ENCODE measurements at regions not wholly inside any gene's neighbourhood (a gene's known extent, or its start where the extent isn't known, plus 50 kb on each side); places are given as distances from the start of the nearest gene placed in this dataset.

DNA sequence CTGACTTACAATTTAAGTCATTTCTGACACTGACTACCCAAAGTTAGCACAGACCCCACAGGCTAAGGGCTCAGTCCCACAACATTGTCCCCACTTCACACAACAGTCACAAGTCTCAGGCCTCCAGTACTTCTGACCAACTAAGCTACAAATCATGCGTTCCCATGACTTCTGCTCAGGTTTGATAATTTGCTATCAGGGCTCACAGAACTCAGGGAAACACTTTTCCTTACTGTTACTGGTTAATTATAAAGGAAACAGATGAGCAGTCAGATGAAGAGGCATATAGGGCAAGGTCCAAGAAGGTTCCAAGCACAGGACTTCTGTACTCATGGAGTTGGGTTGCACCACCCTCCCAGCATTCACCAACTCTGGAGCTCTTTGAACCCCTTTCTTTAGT, 151.2 kb upstream of the TNR start:
- H3K9me3 Mint-ChIP-seq: no peaks in the 10 kb centered on the region
- H3K4me3 Mint-ChIP-seq: no peak overlapping the region
- peaks cover 5% of the 10 kb centered on the region for H3K36me3 Mint-ChIP-seq
- no peak overlapping the region for H3K27ac Mint-ChIP-seq
- no peaks in the 10 kb centered on the region for H3K4me1 Mint-ChIP-seq
- no peak for DNase-seq
- no peaks in the 10 kb centered on the region for H3K27me3 Mint-ChIP-seq

GRCh38 chr1:175893192-175893591, 149.8 kb upstream of the TNR start:
- H3K27ac Mint-ChIP-seq: no peak overlapping the region
- no peak overlapping the region for H3K4me3 Mint-ChIP-seq
- H3K9me3 Mint-ChIP-seq: no peaks in the 10 kb centered on the region
- no peaks in the 10 kb centered on the region for H3K27me3 Mint-ChIP-seq
- peaks cover 5% of the 10 kb centered on the region for H3K36me3 Mint-ChIP-seq
- H3K4me1 Mint-ChIP-seq: no peaks in the 10 kb centered on the region
- no peak for DNase-seq

GRCh38 chr1:175892686-175893085, 149.3 kb upstream of the TNR start:
- H3K4me1 Mint-ChIP-seq: no peaks in the 10 kb centered on the region
- peaks cover 2% of the 10 kb centered on the region for H3K36me3 Mint-ChIP-seq
- DNase-seq: no peak
- no peak overlapping the region for H3K4me3 Mint-ChIP-seq
- no peaks in the 10 kb centered on the region for H3K27me3 Mint-ChIP-seq
- no peaks in the 10 kb centered on the region for H3K9me3 Mint-ChIP-seq
- no peak overlapping the region for H3K27ac Mint-ChIP-seq

DNA sequence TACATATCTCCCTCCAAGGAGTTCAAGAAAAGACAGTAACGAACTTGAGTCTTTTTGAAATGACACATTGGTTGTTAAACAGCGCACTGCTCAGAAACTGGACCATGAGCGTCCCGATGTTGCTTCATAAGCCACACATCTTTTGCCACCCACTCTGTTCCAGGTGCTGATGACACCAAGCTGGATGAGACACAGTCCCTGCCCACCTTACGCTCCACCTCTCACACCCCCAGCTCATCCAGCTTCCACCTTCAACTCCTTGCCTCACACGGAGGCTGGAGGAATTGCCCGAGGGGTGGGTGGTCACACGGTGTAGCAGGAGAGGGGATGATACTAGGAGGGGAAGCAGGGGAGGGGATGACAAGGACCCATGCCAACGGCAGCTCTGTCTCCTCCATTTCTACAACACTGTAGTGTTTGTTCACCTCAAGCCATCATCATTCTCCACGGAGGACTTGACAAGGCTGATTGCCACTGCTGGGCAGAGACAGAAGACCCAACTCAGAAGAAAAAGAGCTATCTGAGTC, 148.5 kb upstream of the TNR start:
- Mint-ChIP-seq H3K36me3 (peaks cover 2% of the 10 kb centered on the region), H3K27ac (no peak overlapping the region), H3K4me1 (no peaks in the 10 kb centered on the region), H3K27me3 (no peaks in the 10 kb centered on the region), H3K9me3 (no peaks in the 10 kb centered on the region), H3K4me3 (no peak overlapping the region)
- DNase-seq: no peak

GRCh38 chr1:175890958-175891357, 147.6 kb upstream of the TNR start:
- Mint-ChIP-seq H3K27ac (no peak overlapping the region), H3K27me3 (no peaks in the 10 kb centered on the region), H3K4me1 (no peaks in the 10 kb centered on the region), H3K9me3 (no peaks in the 10 kb centered on the region), H3K4me3 (no peak overlapping the region), H3K36me3 (peaks cover 1% of the 10 kb centered on the region)
- DNase-seq: no peak

DNA sequence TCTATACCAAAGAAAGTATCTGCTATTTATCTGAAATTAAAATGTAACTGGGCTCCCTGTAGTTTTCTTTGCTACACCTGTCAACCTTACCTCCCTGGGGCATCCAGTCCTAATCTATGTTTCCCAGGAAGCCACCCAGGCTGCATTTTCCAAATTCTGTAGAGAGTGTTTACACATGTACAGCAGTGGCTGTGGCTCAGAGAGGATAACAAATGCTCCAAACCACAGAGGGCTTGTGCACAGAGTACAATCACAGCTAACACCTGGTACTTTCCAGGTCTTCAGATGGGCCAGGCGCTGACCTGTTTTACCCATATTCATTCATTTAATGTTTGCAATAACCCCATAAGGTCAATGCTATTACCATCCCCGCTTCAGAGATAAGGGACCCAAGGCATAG, 146.5 kb upstream of the TNR start:
- no peak overlapping the region for H3K4me3 Mint-ChIP-seq
- H3K27me3 Mint-ChIP-seq: no peaks in the 10 kb centered on the region
- H3K27ac Mint-ChIP-seq: no peak overlapping the region
- peaks cover 1% of the 10 kb centered on the region for H3K36me3 Mint-ChIP-seq
- no peaks in the 10 kb centered on the region for H3K4me1 Mint-ChIP-seq
- no peak for DNase-seq
- H3K9me3 Mint-ChIP-seq: no peaks in the 10 kb centered on the region

- Mint-ChIP-seq H3K27me3 (no peaks in the 10 kb centered on the region), H3K27ac (no peak overlapping the region), H3K4me1 (no peaks in the 10 kb centered on the region), H3K4me3 (no peak overlapping the region), H3K36me3 (peaks cover 1% of the 10 kb centered on the region), H3K9me3 (no peaks in the 10 kb centered on the region)
- no peak for DNase-seq
These were observed 145.6 kb upstream of the TNR start for GRCh38 chr1:175888996-175889395.

DNA sequence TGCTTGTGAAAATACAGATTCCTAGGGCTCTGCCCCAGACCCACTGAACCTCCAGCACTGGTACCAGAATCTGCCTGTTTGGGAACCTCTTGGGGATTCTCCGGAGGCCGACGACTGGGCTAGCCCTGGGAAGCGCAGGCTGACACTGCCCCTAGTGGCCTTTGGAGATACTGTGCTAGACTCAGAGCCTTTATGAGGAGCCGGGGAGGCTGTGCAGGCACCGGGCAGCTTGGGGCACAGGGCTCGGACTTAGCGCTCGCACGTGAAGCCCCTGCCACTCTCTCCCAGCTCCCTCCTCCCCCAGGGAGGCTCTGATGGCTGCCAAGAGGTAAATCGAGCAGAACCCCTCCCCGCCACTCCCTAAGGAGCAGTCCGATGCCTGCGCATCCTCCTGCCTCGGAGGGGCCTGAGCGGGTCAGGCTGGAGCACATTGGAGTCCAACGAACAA, 144.6 kb upstream of the TNR start:
- H3K4me1 Mint-ChIP-seq: no peaks in the 10 kb centered on the region
- no peaks in the 10 kb centered on the region for H3K27me3 Mint-ChIP-seq
- no peak overlapping the region for H3K27ac Mint-ChIP-seq
- H3K36me3 Mint-ChIP-seq: peaks cover 1% of the 10 kb centered on the region
- peak; percentile 12 for DNase-seq
- H3K9me3 Mint-ChIP-seq: no peaks in the 10 kb centered on the region
- H3K4me3 Mint-ChIP-seq: no peak overlapping the region

DNA sequence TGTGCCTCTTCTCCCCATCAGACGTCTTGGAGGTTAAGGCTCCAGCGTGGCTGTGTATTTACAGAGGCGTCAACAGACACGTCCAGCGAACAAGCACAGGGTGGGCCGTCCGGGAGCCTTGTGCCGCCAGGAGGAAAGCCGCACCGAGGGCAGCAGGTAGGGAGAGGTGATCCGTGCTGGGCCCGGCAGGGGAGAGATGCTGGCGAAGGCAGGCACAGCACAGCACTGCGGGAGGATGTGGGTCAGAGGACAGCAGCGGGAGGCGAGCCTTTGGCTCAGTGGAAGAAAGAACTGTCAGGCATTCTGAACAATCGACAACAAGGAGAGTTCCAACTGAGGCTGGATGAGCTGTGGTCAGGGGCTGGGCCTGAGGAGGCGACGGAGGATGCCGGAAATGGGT, 144.1 kb upstream of the TNR start:
- H3K4me3 Mint-ChIP-seq: no peak overlapping the region
- no peak overlapping the region for H3K27ac Mint-ChIP-seq
- H3K27me3 Mint-ChIP-seq: no peaks in the 10 kb centered on the region
- no peaks in the 10 kb centered on the region for H3K4me1 Mint-ChIP-seq
- no peak for DNase-seq
- H3K36me3 Mint-ChIP-seq: peaks cover 1% of the 10 kb centered on the region
- no peaks in the 10 kb centered on the region for H3K9me3 Mint-ChIP-seq

DNA sequence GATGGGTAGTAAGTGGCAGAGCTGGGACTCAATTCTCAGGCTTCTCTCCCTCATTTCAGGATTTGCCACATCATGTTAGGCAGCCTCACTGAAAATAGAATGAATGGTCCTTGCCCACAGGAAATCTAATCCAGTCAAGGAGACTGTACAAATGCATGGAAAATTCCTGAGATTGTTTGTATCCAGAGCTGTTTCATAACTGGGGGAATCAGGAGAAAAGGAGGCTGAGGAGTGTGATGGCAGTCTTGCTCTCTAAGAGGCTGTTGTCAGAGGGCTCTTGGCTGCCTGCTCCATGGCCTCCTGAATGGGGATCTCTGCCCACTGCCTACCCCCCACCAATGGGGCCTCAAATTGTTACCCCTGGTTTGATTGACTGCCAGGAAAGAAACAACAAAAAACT, 141.9 kb upstream of the TNR start:
- Mint-ChIP-seq H3K4me1 (no peaks in the 10 kb centered on the region), H3K36me3 (peaks cover 1% of the 10 kb centered on the region), H3K27me3 (no peaks in the 10 kb centered on the region), H3K4me3 (no peak overlapping the region), H3K27ac (no peak overlapping the region), H3K9me3 (no peaks in the 10 kb centered on the region)
- no peak for DNase-seq

GRCh38 chr1:175884369-175884768, 141.0 kb upstream of the TNR start:
- no peak for DNase-seq
- H3K4me1 Mint-ChIP-seq: no peaks in the 10 kb centered on the region
- H3K4me3 Mint-ChIP-seq: no peak overlapping the region
- H3K27ac Mint-ChIP-seq: no peak overlapping the region
- no peaks in the 10 kb centered on the region for H3K9me3 Mint-ChIP-seq
- peaks cover 1% of the 10 kb centered on the region for H3K36me3 Mint-ChIP-seq
- no peaks in the 10 kb centered on the region for H3K27me3 Mint-ChIP-seq

DNA sequence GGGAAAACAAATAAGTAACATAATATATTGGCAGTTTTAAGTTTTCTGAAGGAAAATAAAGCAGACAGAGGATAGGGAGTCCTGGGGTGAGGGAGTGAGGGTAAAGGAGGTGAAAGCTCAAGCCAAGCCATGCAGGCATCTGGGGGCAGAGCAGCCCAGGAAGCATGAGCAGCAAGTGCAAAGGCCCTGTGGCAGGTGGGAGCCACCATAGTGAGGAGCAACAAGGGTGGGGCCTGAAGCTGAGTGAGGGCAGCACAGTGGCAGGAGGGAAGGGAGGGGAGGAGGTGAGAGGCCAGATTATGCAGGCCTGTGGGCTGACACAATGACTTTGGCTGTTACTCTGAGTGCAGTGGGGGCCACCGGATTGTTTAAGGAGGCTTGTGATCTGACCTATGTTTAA, 138.8 kb upstream of the TNR start:
- Mint-ChIP-seq H3K9me3 (no peaks in the 10 kb centered on the region), H3K36me3 (no peaks in the 10 kb centered on the region), H3K27me3 (no peaks in the 10 kb centered on the region), H3K27ac (no peak overlapping the region), H3K4me3 (no peak overlapping the region), H3K4me1 (no peaks in the 10 kb centered on the region)
- no peak for DNase-seq

GRCh38 chr1:175881246-175881976, 138.0 kb upstream of the TNR start:
- no peak overlapping the region for H3K27ac Mint-ChIP-seq
- DNase-seq: no peak
- H3K9me3 Mint-ChIP-seq: no peaks in the 10 kb centered on the region
- no peaks in the 10 kb centered on the region for H3K27me3 Mint-ChIP-seq
- H3K4me3 Mint-ChIP-seq: no peak overlapping the region
- no peaks in the 10 kb centered on the region for H3K4me1 Mint-ChIP-seq
- H3K36me3 Mint-ChIP-seq: no peaks in the 10 kb centered on the region

GRCh38 chr1:175878775-175879174, 135.4 kb upstream of the TNR start:
- Mint-ChIP-seq H3K9me3 (no peaks in the 10 kb centered on the region), H3K27ac (no peak overlapping the region), H3K4me1 (no peaks in the 10 kb centered on the region), H3K4me3 (no peak overlapping the region), H3K27me3 (no peaks in the 10 kb centered on the region), H3K36me3 (no peaks in the 10 kb centered on the region)
- no peak for DNase-seq

GRCh38 chr1:175877939-175878737, 134.7 kb upstream of the TNR start:
- Mint-ChIP-seq H3K36me3 (no peaks in the 10 kb centered on the region), H3K9me3 (no peaks in the 10 kb centered on the region), H3K4me3 (no peak overlapping the region), H3K4me1 (no peaks in the 10 kb centered on the region), H3K27ac (no peak overlapping the region), H3K27me3 (no peaks in the 10 kb centered on the region)
- no peak for DNase-seq

- H3K4me3 Mint-ChIP-seq: no peak overlapping the region
- no peak overlapping the region for H3K27ac Mint-ChIP-seq
- no peaks in the 10 kb centered on the region for H3K4me1 Mint-ChIP-seq
- H3K9me3 Mint-ChIP-seq: no peaks in the 10 kb centered on the region
- no peaks in the 10 kb centered on the region for H3K27me3 Mint-ChIP-seq
- H3K36me3 Mint-ChIP-seq: no peaks in the 10 kb centered on the region
- DNase-seq: no peak
These were observed 132.2 kb upstream of the TNR start for GRCh38 chr1:175875556-175875955.

Measured in activated naive CD8-positive, alpha-beta T cell treated with anti-CD3 and anti-CD28 coated beads for 36 hours (primary cell).